MM.1S (cell line): ENCODE measurements at regions not wholly inside any gene's neighbourhood (a gene's known extent, or its start where the extent isn't known, plus 50 kb on each side); places are given as distances from the start of the nearest gene placed in this dataset.

Experiments used
- EZH2 ChIP-seq: fragments of 300-600 bp; sonication (generic); optimal IDR thresholded peaks from 2 replicates; pipeline ENCODE3; 2017; ENCODE audit warnings: low read depth, mild to moderate bottlenecking, antibody characterized with exemption, low read length, mixed read lengths
- EZH2phosphoT487 ChIP-seq: fragments of 300-600 bp; sonication (generic); IDR thresholded peaks from 2 replicates; pipeline ENCODE4 v1.6.1; 2018; ENCODE audit warnings: antibody characterized with exemption, low read length
- TF ChIP-seq, protein P1 (sequence below): fragments of 300-600 bp; sonication (generic); IDR thresholded peaks from 2 replicates; pipeline ENCODE4 v1.5.1; 2016; ENCODE audit warnings: antibody characterized with exemption, low read length, mixed read lengths

DNA sequence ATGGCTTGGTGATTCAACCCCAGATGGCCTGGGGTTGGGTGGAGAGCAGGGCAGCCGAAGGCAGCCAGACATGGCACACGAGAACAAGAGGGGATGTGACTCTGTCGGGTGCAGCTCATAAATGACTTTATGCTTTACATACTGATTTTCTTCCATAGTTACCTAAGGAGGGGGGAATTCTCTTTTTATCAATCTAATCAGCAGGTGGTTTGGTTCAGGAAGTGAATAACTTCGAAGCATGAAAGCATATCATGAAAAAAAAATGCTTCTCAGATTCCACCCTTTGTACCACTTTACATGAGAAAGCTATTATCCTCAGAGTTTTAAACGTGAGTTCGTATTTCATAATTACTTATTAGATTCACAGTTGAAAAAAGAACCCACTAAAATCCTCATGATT is 908.9 kb upstream of the LCORL start:
- TF ChIP-seq, protein P1, sequence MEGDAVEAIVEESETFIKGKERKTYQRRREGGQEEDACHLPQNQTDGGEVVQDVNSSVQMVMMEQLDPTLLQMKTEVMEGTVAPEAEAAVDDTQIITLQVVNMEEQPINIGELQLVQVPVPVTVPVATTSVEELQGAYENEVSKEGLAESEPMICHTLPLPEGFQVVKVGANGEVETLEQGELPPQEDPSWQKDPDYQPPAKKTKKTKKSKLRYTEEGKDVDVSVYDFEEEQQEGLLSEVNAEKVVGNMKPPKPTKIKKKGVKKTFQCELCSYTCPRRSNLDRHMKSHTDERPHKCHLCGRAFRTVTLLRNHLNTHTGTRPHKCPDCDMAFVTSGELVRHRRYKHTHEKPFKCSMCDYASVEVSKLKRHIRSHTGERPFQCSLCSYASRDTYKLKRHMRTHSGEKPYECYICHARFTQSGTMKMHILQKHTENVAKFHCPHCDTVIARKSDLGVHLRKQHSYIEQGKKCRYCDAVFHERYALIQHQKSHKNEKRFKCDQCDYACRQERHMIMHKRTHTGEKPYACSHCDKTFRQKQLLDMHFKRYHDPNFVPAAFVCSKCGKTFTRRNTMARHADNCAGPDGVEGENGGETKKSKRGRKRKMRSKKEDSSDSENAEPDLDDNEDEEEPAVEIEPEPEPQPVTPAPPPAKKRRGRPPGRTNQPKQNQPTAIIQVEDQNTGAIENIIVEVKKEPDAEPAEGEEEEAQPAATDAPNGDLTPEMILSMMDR: no peak
- no peak for TF ChIP-seq EZH2phosphoT487
- no peak for TF ChIP-seq EZH2
